ENCODE measurements at regions not wholly inside any gene's neighbourhood (a gene's known extent, or its start where the extent isn't known, plus 50 kb on each side); places are given as distances from the start of the nearest gene placed in this dataset.

DNA sequence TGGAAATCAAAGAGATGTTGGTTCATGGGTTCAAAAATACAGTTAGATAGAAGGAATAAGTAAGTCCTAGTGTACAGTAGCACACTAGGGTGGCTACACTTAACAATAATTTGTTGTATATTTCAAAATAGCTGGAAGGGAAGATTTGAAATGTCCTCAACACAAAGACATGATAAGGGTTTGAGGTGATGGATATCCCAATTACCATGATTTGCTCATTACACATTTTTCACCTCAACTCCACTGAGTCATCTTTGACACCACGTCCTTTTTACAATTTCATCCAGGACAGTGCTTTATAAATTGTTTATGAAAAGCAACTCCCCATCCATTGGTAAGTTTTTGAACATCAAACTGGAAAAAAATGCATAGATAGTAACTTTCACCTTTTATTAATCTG, 208.3 kb downstream of the ZC3H11B start:
- no peak for DNase-seq (ENCODE audit: low read depth in 1 of 2, low spot score in 1 of 2)

DNA sequence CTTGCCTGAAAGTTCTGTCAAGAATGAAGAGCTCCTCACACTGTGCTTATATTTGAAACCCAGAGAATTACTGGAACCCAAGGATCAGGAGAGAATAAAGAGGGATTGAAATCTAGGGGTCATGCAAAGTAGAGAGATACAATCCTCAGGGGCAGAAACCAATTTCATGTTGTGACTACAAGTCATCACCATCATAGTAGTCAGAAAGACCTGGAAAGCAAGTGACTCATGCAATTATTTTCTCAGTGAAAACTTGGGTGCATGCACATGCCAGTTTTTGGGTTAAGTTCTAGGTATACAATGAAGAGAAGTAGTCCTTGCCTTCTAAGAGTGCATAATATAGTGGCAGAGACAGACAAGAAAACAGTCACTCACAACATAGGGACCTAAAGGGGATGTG, 210.0 kb downstream of the ZC3H11B start:
- DNase-seq (ENCODE audit: low read depth in 1 of 2, low spot score in 1 of 2), result no peak

DNA sequence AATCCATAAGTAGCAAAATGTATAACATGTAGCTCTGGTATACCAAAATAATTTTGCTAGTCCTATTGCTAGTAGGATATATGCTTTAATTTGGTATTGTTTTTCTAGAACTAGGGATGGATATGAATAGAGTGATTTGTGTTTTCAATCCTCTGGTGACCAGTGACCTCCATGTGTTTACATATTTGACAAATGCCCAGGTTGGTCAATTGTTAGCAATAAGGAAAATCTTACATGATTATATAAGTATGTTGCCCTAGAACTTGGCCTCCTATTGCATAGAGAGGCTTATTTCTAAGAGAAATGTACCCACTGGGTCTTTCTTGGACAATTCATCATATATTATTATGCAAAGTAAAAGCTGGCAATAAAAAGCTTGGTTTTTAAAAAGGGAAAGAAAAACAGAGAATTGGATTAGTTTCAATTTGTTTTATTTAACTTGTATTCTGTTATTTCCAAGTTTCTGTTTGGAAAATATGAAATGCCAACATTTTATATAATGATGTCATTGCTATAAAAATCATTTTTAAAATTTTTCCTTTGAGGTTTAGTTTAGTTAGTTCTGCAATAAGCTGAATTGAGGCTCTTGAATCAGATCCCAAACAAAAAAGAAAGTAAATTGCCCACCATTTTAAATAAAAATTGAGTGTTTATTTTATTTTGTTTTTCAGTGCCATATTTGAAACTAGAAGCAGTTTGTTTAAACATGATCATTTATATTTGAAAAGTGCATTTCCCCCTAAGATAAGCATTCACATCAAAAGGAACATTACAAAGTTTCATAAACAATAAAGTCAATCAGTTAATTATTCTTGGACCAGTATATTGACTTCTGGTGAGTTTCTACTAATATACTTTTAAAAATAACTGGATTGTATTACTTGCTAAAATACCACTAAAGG, 210.9 kb downstream of the ZC3H11B start:
- no peak for DNase-seq (ENCODE audit: low read depth in 1 of 2, low spot score in 1 of 2)

DNA sequence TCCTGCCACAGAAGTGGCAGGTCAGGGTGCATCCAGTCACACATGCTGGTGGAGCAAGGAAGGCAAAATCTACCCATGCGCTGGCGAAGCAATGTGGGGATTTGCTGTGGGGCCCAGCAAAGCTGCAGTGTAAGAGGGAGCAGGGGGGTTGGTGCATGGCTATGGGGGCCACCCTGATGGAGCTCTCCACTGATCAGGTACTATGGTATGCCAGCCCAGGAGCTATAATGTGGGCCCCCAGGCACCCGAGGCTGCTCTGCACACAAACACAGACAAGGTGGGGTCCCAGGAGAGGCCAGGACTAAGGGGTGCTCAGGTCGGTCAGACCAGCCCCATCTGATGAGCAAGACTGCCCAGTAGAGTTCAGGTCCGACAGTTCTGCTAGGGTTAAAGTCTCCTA, 213.5 kb downstream of the ZC3H11B start:
- no peak for DNase-seq (ENCODE audit: low read depth in 1 of 2, low spot score in 1 of 2)

DNA sequence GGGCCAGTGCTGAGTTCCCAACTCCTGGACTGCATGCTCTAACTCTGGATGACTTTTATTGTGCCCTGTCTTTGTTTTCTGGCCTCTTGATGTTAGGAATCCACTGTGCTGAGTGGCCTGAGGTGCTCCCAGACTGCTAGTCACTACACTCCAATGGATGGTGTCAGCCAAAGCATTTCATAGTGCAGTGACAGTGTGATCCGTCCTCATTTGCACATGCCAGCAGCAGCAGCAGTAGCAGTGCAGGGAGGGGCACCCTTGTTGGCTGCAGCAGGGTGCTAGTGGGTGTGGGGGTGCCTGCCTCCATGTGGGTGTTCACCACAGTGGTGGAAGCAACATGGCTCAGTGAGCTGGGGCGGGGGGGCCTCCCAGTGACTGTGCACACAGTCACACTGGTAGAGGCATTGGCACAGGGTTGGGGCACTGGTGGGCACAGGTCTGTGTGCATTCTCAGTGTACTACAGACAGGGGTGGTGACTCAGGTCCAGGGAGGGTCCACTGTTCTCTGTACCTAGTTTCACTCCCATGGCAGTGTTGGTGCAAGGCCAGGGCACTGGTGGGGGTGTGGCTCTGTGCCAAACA, 214.0 kb downstream of the ZC3H11B start:
- DNase-seq (ENCODE audit: low read depth in 1 of 2, low spot score in 1 of 2), result no peak

DNA sequence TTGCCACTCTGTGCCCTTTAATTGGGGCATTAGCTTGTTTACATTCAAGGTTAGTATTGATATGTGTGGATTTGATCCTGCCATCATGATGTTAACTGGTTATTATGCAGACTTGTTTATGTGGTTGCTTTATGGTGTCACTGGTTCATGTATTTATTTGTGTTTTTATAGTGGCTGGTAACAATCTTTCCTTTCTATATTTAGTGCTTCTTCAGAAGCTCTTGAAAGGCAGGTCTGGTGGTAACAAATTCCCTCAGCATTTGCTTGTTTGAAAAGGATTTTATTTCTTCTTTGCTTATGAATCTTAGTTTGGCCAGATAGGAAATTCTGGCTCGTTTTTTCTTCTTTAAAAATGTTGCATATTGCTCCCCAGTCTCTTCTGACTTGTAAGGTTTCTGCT, 215.4 kb downstream of the ZC3H11B start:
- DNase-seq (ENCODE audit: low read depth in 1 of 2, low spot score in 1 of 2), result no peak

DNA sequence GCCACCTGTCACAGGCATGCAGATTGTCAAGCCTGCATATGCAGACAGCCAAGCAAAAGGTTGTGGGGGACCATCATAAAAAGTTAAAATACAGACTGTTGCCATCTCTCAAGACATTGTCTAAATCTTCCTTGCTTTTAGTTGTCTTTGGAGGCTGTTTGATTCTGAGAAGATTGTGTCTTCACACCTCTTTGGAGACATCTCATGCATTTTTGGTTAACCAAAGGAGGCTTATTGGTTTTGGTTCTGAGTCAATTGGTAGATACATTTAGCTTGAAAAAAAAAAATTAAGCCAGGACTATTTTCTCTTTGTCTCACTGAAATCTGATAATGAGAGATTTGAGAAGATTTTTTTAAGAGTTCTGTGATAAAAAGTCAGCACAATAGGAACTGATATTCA, 217.6 kb downstream of the LYPLAL1 start:
- DNase-seq (ENCODE audit: low read depth in 1 of 2, low spot score in 1 of 2), result no peak

DNA sequence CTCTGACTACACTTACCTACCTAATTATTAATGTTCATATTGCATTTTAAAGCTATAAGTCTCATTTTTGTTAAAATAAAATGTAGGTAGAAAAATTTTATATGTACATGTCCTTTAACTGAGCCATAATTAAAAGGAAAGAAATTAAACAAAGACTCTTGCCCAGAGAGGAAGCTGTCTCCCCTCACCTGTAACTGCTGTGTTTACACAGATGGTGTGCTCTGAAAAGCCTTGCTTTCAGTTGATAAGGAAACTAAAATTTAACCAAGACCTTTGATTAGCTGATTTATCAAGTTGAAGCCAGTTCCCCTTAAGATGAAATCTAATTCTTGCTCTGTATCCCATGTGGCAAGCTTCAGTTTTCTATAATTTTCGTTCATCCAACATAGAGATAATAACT, 213.5 kb downstream of the LYPLAL1 start:
- DNase-seq (ENCODE audit: low read depth in 1 of 2, low spot score in 1 of 2), result no peak

DNA sequence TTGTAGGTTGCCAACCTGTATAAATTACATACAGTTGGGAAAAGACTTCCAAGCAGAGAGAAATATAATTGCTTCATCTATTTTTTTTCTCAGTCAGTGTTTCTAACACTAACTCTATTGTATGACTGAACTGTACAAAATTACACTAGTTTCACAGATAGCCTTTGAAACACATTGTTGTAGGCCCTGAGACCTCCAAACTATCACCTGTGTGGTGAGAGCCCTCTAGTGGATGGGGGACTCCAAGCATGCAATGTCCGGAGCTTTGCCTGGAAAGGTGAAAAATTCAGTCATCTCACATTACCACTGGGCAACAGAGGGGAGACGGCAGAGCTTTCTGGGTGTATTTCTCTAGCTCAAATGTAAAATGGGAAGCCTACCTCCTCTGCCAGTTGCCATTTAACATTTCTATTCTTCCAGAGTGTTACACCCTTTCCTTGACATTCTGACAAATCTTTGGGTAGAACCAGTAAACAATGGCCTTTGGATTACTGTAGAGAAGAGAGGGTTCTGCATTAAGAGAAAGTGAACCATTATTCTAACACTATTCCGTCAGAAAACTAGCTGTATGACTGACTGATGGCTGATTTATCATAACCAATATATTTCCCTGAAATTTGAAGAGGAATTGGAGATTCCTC, 212.2 kb downstream of the LYPLAL1 start:
- DNase-seq (ENCODE audit: low read depth in 1 of 2, low spot score in 1 of 2), result no peak

DNA sequence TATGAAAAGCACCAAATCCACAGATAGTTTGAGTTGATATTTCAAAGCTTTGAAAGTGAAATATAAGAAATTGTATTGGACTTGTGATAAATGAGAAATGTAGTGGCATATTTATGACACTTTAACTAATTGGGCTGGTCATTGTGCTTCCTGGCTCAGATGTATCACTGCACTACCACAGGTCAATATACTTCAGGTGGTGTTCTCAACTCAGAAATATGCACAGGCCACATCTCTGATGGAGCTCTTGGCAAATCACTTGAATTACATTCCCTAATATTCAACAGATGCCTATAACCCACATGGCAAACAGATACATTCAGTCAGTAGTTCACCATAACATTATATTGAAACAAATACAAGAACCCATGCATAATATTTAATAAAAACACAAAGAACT, 209.6 kb downstream of the LYPLAL1 start:
- no peak for DNase-seq (ENCODE audit: low read depth in 1 of 2, low spot score in 1 of 2)

DNA sequence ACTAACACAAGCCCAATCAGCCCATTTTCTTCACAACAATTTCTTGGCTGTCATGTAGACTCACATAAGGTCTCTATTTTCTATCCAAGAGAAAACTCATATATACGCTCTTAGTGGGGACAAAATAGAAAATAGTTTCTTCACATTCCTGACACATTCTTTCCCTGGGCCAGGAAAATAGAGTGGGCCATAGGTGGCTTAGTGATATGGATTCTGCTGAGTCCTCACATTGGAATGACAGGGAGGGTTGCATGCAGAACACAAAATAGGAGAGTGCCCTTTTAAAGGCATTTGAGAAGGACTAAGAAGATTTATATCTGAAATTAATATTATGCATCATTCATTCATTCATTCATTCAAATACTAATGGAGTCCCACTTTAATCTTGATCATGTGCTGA, 207.7 kb downstream of the LYPLAL1 start:
- DNase-seq (ENCODE audit: low read depth in 1 of 2, low spot score in 1 of 2), result no peak

DNA sequence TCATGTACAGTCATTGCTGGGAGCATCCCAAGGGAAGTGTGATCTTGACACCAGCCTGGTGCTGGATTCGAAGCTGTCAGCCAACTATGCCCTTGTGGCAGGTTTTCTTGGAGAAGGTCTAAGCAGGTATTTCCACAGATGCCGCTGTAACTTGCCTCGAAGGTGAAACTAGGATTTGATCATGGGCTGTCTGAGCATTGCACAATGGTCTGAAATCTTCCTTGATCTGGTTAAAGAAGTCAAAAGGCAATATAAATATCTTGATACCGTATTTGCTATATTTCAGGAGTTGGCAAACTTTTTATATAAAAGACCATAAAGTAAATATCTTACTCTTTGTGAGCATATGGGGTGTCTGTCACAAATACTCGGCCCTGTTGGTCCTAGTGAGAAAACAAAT, 206.8 kb downstream of the LYPLAL1 start:
- no peak for DNase-seq (ENCODE audit: low read depth in 1 of 2, low spot score in 1 of 2)

DNA sequence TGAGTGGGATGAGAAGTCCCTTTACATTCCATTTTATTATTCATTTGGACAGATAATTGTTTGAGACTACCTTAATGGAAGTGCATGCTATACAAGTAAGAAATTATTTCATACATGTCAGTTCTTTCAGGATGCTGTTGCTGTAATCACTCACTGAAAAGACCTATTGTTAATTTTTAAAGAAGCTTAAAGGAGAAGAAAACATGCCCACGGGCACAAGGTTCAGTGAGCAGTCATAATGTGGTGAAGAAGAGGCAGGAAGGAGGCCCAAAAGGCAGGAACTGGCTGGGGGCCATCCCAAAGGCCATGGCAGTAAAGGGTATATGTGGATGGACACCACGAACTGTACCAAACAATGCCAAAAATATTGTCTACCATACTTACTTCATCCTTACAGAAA, 206.0 kb downstream of the LYPLAL1 start:
- no peak for DNase-seq (ENCODE audit: low read depth in 1 of 2, low spot score in 1 of 2)

DNA sequence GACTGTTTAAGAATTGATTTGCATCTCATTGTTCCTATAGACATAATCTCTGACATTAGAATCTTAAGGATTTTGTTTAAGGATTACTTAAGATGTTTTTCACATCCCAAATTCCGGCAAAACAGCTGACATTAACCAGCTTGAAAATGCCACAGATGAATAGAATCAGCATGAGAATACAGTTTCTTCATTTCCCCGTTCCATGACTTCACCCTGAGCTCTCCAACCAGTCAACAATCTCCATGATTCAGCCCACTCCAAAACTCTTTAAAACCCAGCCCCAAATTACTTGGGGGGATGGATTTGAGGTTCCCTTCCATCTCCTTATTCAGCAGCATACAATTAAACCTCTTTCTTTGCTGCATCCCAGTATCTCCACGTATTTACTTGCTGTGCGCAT, 201.0 kb downstream of the LYPLAL1 start:
- no peak for DNase-seq (ENCODE audit: low read depth in 1 of 2, low spot score in 1 of 2)

DNA sequence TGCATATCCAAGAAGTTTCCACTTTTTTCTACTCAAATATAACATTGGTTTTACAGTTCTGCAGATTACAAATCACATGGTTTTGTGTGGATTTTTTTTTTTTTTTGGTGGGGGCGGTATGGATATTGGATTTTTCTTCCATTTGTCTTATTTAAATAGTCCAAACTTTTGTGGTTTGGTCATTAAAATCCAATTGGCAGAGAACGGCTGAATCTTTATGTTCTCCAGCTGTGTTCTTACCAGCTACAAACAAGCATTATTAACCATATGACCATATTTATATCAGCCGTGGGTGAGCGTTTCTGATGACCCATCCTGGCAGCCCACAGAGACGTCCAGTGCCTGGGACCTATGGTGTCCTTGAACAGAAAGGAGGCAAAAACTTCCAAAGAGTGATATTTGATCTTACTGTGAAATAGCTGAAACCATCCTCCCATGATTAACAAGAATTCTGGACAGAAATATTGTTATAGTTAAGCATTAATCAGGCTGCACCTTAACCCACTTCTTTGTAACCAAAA, 200.4 kb downstream of the LYPLAL1 start:
- DNase-seq (ENCODE audit: low read depth in 1 of 2, low spot score in 1 of 2), result no peak

DNA sequence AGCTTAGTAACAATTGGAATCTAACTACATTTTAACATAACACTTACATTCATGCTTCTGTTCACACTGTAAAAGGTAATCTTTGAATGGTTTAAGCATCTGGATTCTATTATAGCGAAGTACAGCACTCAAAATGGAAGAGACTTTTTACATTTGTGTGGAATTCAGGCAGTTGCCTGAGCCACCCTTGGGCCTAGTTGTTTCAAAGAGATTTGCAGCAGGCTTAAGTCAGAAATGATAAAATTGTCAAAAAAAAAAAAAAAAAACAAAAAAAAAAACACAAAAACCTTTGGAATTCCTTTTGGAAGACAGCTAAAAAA, 199.9 kb downstream of the LYPLAL1 start:
- no peak for DNase-seq (ENCODE audit: low read depth in 1 of 2, low spot score in 1 of 2)

DNA sequence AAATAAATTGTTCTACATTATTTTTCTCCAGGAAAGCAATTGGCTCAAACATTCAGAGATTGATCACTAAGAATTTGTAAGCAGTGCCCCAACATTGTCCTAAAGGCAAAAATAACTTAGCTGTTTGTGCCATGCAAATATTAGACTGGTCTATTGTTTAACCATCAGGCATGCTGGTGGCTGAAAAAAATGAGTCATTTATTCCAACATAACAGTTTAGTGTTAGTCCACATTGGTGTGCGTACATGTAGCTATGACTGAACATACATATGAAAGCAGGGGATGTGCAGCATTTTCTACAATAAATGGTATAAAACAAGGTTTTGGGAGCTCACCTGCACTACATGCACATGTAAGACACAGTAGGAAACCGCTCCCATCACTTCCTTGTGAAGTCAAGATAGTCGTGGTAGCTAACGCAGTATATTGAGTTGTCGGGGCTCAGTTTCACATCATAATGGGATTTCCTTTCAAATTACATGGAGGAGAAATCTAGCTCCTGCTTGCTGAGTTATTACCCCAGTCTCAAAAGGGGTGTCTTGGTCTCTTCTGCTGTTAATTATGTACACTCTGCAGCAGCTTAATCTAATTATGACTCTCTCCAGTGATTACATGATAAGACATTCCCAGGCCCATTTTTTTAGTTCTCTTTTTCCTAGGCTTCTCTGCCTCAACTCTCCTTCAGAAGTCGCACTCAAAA, 199.4 kb downstream of the LYPLAL1 start:
- no peak for DNase-seq (ENCODE audit: low read depth in 1 of 2, low spot score in 1 of 2)

DNA sequence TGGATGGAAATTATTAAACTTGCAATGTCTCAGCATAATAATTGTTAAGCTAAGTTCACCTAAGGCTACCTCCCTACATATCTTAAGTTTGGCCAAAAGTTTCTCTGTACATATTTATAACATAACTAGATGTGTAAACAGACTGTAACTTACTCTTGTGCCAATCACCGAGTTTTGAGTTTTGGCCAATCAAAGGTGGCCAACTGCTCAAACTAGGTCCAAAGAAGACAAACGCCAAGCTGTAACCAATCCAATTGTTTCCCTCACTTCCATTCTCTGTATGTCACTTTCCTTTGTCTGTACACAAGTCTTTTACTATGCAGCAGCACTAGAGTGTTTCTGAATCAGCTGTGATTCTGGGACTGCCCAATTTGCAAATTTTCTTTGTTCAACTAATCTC, 197.8 kb downstream of the LYPLAL1 start:
- no peak for DNase-seq (ENCODE audit: low read depth in 1 of 2, low spot score in 1 of 2)

DNA sequence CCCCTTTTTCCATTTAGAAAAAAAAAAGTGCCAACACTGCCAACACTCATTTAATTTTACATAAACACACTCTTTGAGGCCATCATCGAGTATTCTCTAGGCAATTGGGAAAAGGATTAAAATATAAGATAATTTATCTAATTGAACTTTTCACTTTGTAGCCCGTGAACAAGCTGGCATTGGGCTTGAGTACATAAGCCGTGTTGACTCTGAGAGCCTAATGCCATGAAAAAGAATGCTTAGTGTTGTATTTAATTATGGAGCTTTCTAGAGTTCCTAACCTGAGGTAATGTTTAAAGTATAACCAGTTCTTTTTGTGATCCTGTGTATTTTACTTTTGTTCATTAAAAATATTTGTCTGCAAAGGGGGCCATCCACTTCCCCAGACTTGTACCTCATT, 193.8 kb downstream of the LYPLAL1 start:
- no peak for DNase-seq (ENCODE audit: low read depth in 1 of 2, low spot score in 1 of 2)

DNA sequence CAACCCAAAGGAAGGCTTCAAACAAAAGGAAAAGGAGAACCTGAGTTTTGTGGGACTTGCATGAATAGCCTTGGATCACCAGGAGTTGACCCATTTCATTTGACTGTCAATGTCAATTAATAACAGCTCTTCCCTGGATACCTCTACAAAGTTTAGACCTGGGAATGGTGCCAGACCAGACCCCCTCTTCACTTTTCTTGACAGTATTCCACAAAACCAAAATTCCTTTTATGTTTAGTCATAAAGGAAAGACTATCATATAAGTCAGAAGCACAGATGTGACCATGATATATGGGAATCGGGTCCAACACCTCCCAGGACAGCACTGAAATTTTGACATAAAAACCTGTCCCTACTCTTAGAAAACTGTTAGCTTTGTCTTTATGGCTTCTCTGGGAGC, 191.8 kb downstream of the LYPLAL1 start:
- DNase-seq (ENCODE audit: low read depth in 1 of 2, low spot score in 1 of 2), result no peak

DNA sequence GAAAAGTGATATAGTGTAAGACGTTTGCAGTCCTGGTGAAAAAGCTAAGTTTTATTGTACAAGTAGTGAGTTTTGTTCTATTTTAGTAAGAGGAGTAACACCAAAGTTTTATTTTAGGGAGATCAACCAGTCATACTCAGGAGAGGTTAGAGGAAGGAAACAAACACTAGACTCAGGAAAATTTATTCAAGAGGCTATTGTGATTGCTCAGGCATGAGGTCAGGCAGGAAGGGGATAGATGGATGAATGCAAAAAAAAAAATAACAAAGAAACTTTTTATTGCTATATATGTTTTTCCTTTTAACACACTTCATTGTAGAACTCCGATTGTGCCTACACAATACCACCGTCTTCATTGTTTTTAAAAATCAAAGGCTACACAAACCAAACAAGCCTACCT, 189.0 kb downstream of the LYPLAL1 start:
- no peak for DNase-seq (ENCODE audit: low read depth in 1 of 2, low spot score in 1 of 2)

DNA sequence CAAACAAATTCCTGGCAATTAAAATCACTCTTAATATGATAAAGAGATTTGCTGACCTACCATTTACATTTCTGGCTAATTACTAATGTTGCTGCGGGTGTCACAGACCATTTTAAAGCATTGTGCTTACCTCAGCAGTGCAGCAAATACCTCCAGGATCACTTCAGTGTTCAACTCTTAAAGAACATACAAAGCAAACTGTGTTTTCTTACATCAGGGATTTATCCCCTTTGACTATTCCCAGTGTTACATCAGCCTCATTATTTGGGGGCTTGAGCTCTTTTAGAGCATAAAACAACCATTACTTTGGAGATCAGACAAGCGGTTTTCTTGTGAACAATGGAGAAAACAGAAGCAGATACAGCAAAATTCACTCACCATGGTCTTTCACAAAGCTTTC, 185.4 kb downstream of the LYPLAL1 start:
- no peak for DNase-seq (ENCODE audit: low read depth in 1 of 2, low spot score in 1 of 2)

All from activated CD4-positive, alpha-beta T cell treated with anti-CD3 and anti-CD28 coated beads, Interleukin-2, amount 50 U/mL, for 24 hours (primary cell).